GM18519 (cell line): ENCODE measurements at regions not wholly inside any gene's neighbourhood (a gene's known extent, or its start where the extent isn't known, plus 50 kb on each side); places are given as distances from the start of the nearest gene placed in this dataset.

Source experiments
- ATAC-seq: cut with Tn5 transposase; IDR thresholded peaks from one replicate; pipeline ENCODE4 v1.9.1; 2021; ENCODE audit warnings: mild to moderate bottlenecking, moderate library complexity; ENCODE audit not compliant: unreplicated experiment, low FRiP score

DNA sequence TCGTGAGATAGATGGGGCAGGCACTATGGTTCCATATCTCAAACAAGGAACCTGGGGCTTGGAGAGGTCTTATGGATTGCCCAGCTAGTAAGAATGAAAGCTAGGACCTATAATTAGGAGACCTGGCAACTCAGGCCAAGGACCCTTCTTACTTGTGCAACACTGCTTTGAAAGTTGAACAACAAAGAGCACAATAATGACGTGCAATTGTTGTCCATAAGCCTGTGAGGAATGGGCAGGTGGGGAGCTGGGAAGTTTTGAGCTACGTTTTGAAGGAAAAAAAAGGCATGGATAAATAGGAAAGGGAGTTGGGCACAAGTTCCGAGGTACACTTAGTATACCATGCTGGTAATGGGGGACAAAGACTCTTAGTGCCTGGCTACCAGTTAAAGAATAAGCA is 104.3 kb downstream of the HS3ST3B1 start:
- no peak for ATAC-seq
